HPDE6-E6E7 (cell line): ENCODE measurements at regions not wholly inside any gene's neighbourhood (a gene's known extent, or its start where the extent isn't known, plus 50 kb on each side); places are given as distances from the start of the nearest gene placed in this dataset.
"Not testable (repeated sequence)": the region's sequence is repeated elsewhere in the genome, so short reads cannot be mapped to it uniquely, and the experiment has no call there.

ENCODE experiments used
- DNase-seq: peaks from one replicate; pipeline ENCODE4 v3.0.0; 2011; ENCODE audit warnings: missing footprints; ENCODE audit errors: extremely low spot score

DNA sequence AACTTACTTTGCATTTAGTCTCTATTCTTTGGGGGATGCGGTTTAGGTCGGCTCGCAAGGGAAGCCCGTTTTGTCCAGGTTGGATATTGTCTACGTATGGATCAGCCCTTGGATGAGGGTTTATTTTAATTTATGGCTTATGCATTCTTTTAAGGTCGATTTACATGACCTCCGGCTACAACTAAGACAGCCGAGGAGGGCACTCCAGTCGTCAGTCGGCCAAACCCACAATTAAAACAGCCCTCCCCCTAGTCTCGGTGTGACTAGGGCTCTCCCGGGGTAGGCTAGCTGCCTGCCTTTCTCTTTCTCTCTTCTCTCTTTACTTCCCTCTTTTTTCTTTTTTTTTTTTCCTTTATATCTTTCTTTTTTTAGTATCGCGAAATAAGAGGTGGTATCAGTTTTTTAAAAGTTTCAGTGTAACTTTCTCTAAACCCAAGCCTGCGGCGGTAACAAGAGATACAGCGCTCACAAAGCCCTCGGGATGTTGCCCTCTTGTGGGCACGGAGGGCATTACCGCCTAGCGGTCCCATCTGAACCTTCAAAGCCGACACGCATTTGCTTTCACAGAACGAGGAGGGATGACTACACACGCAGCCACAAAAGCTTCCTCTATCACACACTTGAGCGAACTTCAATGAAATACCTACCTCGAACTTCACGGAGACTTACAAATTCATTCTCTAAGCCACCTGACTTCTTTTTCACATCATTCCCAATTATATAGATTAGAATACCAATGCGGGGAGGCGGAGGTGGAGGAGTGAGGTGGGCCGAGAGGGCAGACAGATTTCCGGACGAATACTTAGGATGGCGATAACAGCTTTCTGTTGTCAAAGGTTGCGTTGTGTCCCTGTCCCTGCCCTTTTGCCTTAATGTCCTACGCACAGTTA, 132.3 kb upstream of the C11orf58 start:
- DNase-seq = peak; percentile 57

DNA sequence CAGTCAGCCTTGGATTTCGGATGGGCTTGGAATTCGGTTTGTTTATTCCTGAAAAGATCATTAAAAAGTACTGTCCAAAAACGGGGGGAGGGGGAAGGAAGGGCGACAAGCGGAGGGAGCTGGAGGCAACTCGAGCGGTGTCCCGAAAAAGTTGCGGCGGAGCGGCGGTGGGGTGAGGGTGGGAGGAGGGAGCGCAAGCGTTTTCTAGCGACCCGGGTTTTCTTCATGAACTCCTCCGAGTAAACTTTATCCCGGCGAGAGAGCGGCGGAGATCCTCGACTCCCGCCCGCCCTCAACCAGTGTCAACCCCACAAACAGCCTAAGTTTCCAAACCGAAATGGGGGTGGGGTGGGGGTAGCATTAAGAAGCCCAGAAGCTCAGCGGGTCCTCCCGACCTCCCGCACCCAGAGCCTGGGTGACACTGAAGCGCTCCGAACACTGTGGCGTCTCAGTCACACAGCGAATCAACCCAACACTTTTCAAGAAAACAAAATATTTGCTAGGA, 133.0 kb upstream of the C11orf58 start:
- no peak for DNase-seq

DNA sequence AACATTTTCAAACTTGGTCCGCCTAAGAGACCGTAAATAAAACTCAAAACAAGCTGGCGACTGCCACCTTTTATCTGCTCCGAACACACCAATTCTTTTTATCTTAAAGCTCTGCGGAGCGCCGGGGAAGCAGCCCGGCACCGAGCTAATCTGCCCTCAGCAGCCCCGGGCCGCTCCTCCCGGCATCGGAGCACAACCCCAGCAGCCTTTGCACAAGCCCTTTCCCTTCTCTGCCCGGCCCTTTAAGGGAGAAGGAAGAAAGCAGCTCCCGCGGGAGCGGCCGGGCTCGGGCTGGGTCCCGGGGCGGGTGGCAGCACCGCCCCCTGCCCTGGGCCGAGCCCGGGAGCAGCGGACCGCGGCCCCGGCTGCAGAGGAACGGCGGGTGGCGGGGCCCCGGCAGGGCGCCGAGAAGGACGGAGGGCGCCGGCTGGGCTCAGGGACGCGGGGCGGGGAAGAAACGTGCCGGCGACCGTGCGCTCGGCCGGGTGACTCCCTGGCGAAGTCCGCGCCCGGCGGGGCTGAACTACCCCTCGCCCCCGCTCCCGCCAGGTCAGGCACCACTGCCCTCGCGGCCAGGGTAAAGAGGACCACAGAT, 133.6 kb upstream of the C11orf58 start:
- DNase-seq = peak; percentile 23

GRCh38 chr11:16603890-16604793, 134.3 kb upstream of the C11orf58 start:
- no peak for DNase-seq

GRCh38 chr11:16603245-16603644, 135.2 kb upstream of the C11orf58 start:
- DNase-seq = no peak

GRCh38 chr11:16598906-16599305, 139.5 kb upstream of the C11orf58 start:
- DNase-seq = no peak

DNA sequence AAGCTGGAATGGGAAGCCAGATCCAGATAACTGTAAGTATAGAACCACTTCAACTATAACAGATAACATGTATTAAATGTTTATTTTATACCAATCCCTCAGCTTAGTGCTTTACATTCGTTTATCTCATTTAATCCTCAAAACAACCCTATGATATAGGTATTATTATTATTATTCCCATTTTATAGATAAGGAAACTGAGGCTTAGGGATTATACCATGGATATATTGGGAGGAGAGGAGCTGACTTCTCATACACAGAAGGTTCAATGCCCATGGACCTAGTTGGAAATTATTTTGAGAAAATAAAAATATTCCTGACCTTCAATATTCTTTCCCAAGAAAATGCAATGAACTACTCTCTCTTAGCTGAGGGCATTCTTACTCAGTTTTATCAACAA, 140.4 kb upstream of the C11orf58 start:
- DNase-seq = no peak

GRCh38 chr11:16596231-16596630, 142.2 kb upstream of the C11orf58 start:
- DNase-seq = no peak

- no peak for DNase-seq
Observed at GRCh38 chr11:16591157-16591556, 147.3 kb upstream of the C11orf58 start.

DNA sequence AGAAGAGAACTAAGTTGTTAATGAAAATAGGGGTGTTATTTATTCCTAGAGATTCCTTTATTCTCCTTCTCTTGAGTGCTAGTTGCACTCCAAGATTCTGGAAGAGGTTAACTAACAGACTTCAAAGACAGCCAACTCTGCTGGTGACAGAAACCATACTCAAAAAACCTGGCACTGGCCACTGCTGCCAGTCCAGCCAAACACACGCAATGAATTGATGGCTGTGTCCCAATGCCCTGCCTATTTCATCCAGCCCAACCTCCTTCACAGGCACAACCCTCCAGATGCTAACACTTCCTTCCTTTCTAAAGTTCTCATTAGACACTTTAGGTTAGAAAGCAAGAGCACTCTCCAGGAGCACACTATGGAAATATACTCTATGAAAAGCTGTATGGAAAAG, 150.8 kb upstream of the C11orf58 start:
- DNase-seq = no peak

GRCh38 chr11:16584569-16584968, 153.9 kb upstream of the C11orf58 start:
- DNase-seq = no peak

DNA sequence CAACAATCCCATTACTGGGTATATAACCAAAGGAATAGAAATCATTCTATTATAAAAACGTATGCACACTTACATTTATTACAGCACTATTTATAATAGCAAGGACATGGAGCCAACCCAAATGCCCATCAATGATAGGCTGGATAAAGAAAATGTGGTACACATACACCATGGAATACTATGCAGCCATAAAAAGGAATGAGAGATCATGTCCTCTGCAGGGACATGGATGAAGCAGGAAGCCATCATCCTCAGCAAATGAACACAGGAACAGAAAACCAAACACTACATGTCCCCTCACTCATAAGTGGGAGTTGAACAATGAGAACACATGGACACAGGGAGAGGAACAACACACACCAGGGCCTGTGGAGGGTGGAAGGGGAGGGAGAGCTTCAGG, 157.4 kb upstream of the C11orf58 start:
- not testable (repeated sequence) for DNase-seq

DNA sequence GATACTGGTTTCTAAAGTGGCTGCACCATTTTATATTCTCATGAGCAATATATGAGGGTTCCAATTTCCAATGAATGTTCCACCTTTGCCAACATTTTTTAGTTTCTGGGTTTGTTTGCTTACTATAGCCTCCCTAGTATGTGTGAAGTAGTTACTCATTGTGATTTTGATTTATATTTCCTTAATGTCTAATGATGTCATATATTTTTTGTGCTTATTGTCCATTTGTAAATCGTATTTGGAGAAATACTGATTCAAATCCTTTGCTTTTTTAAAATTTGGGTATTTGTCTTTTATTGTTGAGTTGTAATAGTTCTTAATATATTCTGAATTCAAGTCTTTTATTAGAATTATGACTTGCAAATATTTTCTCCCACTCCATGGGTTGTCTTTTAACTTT, 161.0 kb upstream of the C11orf58 start:
- DNase-seq = no peak

GRCh38 chr11:16574889-16575288, 163.6 kb upstream of the C11orf58 start:
- not testable (repeated sequence) for DNase-seq

- DNase-seq = no peak
Observed at GRCh38 chr11:16572945-16573344, 165.5 kb upstream of the C11orf58 start.

DNA sequence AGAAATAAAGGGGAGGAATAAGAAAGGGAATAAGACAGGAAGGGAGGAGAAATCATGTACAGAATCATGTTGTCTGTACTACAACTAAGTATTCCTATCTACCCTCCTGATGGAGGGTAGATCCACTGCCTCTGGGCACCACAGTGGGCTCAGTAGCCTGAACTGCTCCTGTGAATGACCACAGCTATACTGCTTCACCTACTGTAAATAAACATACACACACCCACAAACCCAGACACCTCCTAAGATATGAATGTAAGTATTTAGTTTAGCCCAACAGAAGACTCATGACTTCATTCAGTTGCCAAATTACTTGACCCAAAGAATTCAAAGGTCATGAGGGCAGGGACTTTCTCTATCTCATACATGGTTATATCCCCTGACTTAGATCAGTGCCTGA, 177.3 kb upstream of the C11orf58 start:
- DNase-seq = no peak

- no peak for DNase-seq
Observed at GRCh38 chr11:16558494-16558893, 180.0 kb upstream of the C11orf58 start.

DNA sequence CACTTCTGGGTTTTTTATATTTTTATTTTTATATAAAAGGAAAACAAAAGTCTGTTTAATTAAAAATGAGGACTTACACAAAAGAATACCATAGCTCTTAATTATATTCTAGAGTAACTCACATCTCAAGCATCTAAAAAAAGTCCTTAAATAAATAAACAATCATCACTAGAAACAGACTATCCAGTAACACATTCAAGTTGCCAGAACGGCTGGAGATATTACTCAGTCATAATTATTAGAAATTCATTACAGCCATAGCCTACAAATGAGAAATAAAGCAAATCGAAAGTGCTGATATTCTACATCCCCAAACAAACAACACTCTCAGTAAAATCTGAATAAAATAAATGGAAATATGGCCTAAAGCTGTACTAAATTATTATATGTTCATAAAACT, 182.5 kb upstream of the C11orf58 start:
- DNase-seq = no peak

DNA sequence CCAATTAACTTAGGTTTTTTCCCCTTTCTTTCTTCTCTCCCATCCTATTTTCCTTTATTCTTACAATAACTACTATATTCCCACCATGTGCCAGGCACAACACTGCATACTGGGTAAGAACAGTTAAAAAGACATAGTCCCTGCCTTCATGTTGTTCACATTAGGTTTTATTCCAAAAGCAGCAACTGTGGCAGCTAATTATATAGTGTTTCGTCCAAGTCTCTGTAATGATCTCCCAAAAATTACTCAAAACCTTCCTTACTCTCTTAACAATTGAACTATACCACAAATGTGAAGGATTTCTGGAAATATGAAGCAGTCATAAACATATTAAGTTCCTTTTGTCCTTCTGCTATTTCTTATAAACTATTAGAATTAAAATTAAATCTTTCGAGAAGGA, 184.1 kb upstream of the C11orf58 start:
- no peak for DNase-seq

DNA sequence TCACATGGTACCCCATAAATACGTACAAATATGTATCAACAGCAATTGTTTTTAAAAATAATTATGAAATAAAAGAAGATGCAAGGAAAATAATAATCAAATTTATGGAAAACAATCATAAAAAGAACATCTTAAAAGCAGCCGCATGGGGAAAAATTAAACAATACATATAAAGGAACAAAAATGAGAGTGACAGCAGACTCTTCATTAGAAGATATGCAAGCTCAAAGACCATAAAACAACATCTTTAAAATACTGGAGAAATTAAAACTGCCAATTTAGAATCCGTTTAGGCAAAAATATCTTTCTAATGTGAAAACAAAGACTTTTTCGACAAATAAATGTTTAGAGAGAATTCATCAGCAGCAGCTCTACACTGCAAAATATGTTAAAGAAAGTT, 190.6 kb upstream of the C11orf58 start:
- DNase-seq = no peak

- no peak for DNase-seq
Observed at GRCh38 chr11:16543642-16544041, 187.3 kb upstream of the SOX6 start.

- DNase-seq = no peak
Observed at GRCh38 chr11:16542353-16542752, 186.0 kb upstream of the SOX6 start.
